ENCODE measurements at regions not wholly inside any gene's neighbourhood (a gene's known extent, or its start where the extent isn't known, plus 50 kb on each side); places are given as distances from the start of the nearest gene placed in this dataset.
"Not testable (repeated sequence)": the region's sequence is repeated elsewhere in the genome, so short reads cannot be mapped to it uniquely, and the experiment has no call there.

- not testable (repeated sequence) for TF ChIP-seq CTCF (IDR thresholded peaks at IDR 0.05 in 4 of 5, conservative IDR thresholded peaks at IDR 0.05 in 1 of 5); POLR2A (IDR thresholded peaks at IDR 0.05)
Observed at GRCh38 chr12:131395209-131395684, 315.6 kb upstream of the SFSWAP start.

Data from gastrocnemius medialis (tissue), 4 donors.